Breast epithelium (tissue), 3 donors: ENCODE measurements at regions not wholly inside any gene's neighbourhood (a gene's known extent, or its start where the extent isn't known, plus 50 kb on each side); places are given as distances from the start of the nearest gene placed in this dataset.

Experiments used
- CTCF ChIP-seq, 3 donors: fragments of 450-650 bp; IDR thresholded peaks; one replicate each; pipeline ENCODE4 v1.5.1; 2016 to 2017; ENCODE audit warnings: antibody characterized with exemption in 3 of 3, mild to moderate bottlenecking in 3 of 3, moderate library complexity in 3 of 3
- POLR2A ChIP-seq: fragments of 450-650 bp; IDR thresholded peaks from one replicate; pipeline ENCODE4 v1.6.1; 2016; ENCODE audit warnings: antibody characterized with exemption, mild to moderate bottlenecking, moderate library complexity

GRCh38 chr15:29637555-29637954 lies 184.7 kb downstream of the TJP1 start:
- TF ChIP-seq POLR2A (no peak), CTCF (IDR thresholded peaks at IDR 0.05) (no peak)
